Dermis microvascular lymphatic vessel endothelial cell (primary cell): ENCODE measurements at regions not wholly inside any gene's neighbourhood (a gene's known extent, or its start where the extent isn't known, plus 50 kb on each side); places are given as distances from the start of the nearest gene placed in this dataset.
A peak's percentile ranks its signal among the peaks of the same experiment; 100 is the strongest.

Experiments
- DNase-seq, 2 donors: peaks; one replicate each; pipeline versions ENCODE4 v3.0.0 to v3.0.0-alpha.2; 2010; ENCODE audit warnings: low read depth in 2 of 2

- no peak for DNase-seq
These were observed 582.1 kb upstream of the SALL1 start for GRCh38 chr16:51733181-51733580.

DNA sequence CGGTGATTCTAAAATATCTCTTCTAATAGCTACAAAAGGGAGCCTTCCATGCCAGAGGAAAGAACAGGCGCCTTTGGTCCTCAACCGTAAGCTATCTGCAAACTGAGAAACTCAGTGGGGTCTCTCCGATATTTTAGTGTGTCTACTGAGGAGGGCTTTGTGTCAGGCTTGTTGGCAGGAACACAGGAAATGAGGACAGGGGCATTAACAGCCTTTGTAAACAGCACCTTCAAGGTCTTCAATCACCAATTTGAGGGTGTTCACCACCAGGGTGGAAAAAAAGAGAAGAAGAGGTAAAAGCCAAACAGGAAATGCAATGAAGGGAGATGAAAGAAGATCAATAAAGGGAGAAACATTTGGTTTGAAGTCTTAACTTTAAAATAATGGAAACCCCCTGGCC lies 580.1 kb upstream of the SALL1 start:
- no peak for DNase-seq

DNA sequence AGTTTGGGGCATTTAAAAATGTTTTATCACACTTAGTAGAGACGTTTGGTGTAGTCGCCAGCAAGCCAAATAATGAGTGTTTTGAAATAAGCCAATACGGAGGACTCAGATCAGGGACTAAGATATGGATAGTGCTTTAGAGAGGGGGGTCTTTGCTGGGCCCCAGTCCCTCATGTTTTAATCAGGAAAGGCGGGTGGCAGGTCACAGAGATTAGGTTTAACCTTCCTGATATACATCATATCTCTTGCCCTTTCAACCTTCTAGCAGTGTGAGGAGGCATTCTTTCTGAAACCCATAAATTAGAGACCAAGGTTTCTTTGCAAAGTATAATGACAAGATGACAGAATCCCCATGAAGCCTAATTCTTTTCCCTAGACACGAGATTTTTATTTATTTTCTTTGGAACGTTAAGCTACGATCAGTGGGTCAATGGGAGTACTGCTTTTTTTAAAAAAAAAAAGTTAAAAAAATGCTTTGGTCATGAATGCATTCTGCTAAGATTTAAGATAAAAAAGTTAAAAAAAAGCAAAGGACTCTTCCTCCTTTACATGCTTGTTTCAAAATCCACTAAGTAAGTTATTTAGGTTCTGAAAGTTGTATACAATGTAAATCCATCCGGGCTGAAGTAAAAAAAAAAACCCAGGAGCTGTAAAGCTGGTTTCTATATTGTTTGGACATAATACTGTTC lies 572.1 kb upstream of the SALL1 start:
- DNase-seq: no peak

DNA sequence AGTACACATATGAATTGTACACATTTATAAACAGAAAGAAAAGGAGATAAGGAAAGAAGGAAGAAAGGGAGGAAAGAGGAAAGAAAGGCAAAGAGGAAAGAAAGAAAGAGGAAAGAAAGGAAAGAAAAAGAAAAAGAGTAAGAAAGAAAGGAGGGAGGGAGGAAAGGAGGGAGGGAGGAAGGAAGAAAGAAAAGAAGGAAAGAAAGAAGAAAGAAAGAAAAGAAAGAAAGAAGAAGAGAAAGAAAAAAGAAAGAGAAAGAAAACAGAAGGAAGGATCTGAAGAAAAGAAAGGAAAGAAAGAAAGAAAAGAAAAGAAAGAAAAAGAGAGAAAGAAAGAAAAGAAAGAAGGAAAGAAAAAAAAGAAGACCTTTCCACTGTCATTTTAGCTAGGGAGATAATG lies 571.4 kb upstream of the SALL1 start:
- DNase-seq: no peak

GRCh38 chr16:51719376-51719775 lies 568.3 kb upstream of the SALL1 start:
- DNase-seq: no peak

DNA sequence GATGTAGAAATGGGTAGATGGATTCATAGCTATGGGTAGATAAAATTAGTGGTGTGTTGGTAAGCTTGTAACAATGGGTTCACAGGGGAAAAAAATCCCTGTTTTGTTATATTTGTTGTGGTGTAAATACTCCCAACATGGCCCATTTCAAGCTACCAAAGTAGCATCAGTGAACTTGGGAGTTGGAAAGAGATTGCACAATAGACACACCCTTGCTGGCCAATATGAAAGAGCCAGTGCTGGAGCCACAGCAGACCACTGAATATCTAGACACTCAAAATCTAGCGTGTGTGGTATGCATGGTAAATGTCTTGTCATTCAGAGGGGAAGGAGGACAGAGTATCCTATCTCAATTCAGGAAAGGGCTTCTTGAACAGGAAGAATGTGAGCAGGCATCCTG lies 565.1 kb upstream of the SALL1 start:
- no peak for DNase-seq

GRCh38 chr16:51713502-51713901 lies 562.4 kb upstream of the SALL1 start:
- no peak for DNase-seq

DNA sequence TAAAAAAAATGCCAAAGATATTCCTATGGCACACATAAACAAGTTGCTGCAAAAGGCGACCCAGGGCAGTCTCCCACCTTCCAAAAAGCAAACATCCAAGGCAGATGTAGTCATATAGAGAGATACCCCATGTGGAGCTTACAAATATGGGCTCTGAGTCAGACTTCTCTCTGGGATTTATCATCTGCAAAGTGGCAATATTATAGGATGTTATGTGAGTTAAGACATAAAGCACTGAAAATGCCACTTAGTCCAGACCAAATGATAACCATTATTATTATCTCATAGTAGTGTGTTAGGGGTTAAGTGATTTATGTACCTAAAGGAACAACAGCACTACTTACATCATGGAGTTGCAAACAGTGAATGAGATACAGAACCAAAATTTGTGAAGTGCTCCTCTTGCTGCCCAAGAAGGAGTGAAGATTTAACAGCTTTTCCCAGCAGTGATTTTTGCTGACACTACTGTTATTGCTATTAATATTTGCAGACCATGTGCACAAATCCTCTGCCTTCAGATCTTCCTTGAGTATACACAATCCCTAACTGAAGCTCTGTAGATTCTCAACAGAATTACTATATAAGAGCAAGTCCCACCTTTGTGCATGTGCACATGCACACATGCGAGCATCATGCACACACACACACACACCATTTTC lies 560.0 kb upstream of the SALL1 start:
- DNase-seq: no peak

DNA sequence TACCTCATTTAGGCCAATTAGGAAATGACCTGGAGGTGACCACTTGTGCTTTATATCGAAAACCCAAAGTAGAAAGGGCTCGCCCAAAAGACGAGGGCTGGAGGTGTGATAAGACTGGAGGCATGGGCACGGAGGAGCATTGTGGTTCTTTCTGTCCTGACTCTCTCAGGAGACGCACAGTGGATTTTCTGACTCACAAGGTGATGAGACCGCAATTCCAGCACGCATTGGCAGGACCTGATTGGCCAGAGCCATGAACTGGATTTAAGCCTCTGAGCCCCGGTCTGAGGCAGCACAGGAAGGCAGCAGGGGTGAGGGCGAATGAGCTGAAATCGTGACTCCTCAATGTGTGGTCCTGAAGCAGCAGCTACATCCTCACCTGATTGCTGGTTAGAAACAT lies 559.1 kb upstream of the SALL1 start:
- DNase-seq: no peak

- no peak for DNase-seq
These were observed 557.8 kb upstream of the SALL1 start for GRCh38 chr16:51708861-51709260.

- peak in 1 of 2 donors; percentile 1 for DNase-seq
These were observed 556.6 kb upstream of the SALL1 start for GRCh38 chr16:51707666-51708065.

GRCh38 chr16:51705142-51705541 lies 554.1 kb upstream of the SALL1 start:
- DNase-seq: no peak

- DNase-seq: no peak
These were observed 550.0 kb upstream of the SALL1 start for GRCh38 chr16:51701025-51701424.

DNA sequence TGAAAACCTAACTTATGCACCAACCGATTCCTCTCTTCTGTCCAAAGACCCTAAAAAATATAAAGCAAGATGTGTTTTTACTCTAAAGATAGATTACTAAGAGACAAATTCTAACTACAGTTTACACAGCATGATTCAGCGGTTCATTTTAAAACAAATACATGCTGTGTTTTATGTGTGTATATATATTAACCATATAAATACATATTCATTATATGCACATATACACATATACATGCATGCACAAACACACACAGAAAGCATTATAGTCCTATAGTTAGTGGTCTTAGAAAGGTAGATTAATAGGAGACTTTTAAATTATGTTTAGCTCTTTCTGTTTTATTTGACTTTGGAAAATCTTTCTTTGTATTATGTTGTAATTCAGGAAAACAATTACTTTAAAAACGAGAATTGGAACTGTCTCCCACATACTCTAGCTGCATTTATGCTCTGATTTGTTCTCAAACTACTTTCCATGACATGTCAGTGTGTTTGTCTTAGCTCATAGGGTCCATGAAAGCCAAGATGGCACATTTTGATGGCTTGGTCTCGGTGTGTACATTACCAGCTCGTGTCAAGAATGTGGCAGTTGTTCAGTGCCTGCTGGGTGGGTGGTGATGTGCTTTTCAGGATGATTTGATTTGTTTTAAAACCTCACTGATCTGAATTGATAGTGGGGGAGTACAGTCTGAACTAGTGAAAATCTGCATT lies 548.8 kb upstream of the SALL1 start:
- DNase-seq: no peak

DNA sequence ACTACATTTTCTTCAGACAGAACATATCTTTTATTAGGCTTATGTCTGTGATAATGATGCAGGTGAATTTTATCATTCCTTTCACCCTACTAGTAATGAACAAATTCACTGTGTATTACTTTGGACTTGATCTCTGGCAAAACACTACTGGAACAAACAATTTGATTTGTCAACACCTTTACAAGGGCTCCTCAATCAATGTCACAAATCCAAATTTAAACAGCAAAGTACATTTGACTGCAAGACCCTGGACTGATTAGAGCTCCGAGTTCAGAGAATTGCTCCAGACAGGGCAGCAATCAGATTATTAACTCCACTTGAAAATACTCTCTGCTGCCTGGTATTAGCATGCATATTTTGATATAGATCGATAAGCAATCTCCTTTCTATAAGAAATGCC lies 547.6 kb upstream of the SALL1 start:
- no peak for DNase-seq

DNA sequence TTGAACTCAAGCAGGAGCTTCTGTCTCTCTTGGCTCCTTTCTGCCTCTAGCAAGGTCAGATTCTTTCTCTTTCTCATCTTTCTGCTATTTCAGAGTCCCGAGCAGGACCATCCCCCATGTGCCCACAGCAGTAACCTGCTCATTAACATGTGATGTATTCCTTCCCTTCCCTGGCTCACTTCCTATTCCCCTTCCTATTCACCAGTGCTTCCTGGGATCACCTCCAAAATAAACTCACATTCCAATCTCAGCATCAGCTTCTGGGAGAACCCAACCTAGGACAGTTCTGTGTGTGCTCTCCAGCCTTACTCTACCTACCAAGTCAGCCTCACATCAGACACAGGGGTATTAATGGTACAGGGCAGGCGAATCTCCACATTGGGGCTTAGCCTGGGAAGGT lies 546.4 kb upstream of the SALL1 start:
- no peak for DNase-seq

DNA sequence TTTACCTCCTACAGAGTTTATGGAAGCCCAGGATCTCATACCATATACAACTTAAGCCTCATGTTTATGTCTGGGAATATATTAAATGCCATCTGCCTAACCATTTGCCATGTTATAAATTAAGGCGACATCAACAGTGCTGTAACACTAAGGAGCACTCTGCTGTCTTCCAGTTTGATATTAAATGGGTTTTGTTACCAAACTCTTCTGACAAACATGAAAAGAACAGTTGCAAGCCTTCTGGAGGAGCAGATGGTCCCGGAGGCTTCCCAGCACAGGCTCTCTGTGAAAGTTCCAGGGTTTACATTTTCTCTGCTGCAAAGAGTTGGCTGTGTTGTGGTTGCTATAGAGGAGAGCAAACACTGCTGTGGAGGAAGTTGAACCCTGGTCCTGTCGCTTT lies 545.3 kb upstream of the SALL1 start:
- no peak for DNase-seq

DNA sequence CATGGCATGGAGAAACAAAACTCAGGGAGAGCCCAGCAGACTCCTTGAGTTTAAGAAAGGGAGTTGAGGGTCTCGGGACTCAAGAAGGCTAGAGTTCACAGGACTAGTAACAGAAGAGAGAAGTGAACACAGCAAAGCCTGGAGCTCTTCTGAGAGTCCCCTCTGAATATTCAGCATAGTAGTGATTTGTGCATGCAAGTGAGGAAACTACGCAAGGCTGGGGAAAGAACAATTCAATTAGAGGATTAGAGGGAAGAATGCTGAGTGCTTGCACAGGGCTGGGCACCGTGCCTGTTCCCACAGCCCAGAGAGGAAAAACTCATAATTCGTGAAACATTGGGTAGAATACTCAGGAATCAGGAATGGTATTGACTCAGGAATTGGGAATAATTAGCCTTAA lies 540.0 kb upstream of the SALL1 start:
- no peak for DNase-seq

DNA sequence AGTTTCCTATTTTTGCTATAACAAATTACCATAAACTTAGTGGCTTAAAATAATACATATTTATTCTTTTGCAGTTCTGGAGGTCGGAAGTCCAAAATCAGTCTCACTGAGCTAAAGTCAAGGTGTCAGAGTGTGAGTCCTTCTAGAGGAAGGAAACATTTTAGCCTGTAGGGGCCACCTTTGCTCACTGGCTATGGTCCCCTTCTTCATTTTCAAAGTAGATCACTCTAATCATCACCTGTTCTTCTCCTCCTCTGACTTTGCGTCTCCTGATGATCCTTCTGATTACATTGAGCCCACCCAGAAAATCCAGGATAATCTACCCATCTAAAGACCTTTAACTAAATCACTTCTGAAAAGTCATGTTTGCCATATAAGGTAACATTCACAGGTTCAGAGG lies 534.4 kb upstream of the SALL1 start:
- no peak for DNase-seq

GRCh38 chr16:51683882-51684281 lies 532.8 kb upstream of the SALL1 start:
- DNase-seq: no peak

GRCh38 chr16:51682905-51683304 lies 531.8 kb upstream of the SALL1 start:
- no peak for DNase-seq

GRCh38 chr16:51674615-51675014 lies 523.5 kb upstream of the SALL1 start:
- no peak for DNase-seq

GRCh38 chr16:51670527-51670926 lies 519.5 kb upstream of the SALL1 start:
- DNase-seq: no peak
